ENCODE measurements at regions not wholly inside any gene's neighbourhood (a gene's known extent, or its start where the extent isn't known, plus 50 kb on each side); places are given as distances from the start of the nearest gene placed in this dataset.

GRCh38 chr5:18099261-18099660, 465.0 kb downstream of the TAF11L14 start:
- H3K4me2 ChIP-seq (ENCODE audit: insufficient read depth in 1 of 2, low read depth in 2 of 2, low read length in 2 of 2), result no peak overlapping the region; a peak in 1 of 4 replicates
- TF ChIP-seq EZH2 (IDR thresholded peaks at IDR 0.05; ENCODE audit: low read depth, low read length, severe bottlenecking), result no peak
- TF ChIP-seq SAP30 (IDR thresholded peaks at IDR 0.05; ENCODE audit: insufficient read depth, insufficient replicate concordance, low read length), result no peak
- TF ChIP-seq, protein P1, sequence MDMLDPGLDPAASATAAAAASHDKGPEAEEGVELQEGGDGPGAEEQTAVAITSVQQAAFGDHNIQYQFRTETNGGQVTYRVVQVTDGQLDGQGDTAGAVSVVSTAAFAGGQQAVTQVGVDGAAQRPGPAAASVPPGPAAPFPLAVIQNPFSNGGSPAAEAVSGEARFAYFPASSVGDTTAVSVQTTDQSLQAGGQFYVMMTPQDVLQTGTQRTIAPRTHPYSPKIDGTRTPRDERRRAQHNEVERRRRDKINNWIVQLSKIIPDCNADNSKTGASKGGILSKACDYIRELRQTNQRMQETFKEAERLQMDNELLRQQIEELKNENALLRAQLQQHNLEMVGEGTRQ (IDR thresholded peaks at IDR 0.05; ENCODE audit: low read length), result no peak
- no peak for TF ChIP-seq CBX8 (IDR thresholded peaks at IDR 0.05; ENCODE audit: borderline replicate concordance, low read depth, low read length)
- TF ChIP-seq PHF8 (conservative IDR thresholded peaks at IDR 0.05; ENCODE audit: low read depth, low read length), result no peak
- TF ChIP-seq EP300 (IDR thresholded peaks at IDR 0.05; ENCODE audit: borderline replicate concordance in 1 of 2, low read depth in 2 of 2, low read length in 2 of 2), result no peak
- TF ChIP-seq ATF2 (IDR thresholded peaks at IDR 0.05; ENCODE audit: low read length), result no peak
- no peak for TF ChIP-seq TAF1 (IDR thresholded peaks at IDR 0.05; ENCODE audit: low read depth, low read length)
- TF ChIP-seq CREB1 (IDR thresholded peaks at IDR 0.05), result no peak
- no peak for TF ChIP-seq EGR1 (IDR thresholded peaks at IDR 0.05; ENCODE audit: borderline replicate concordance, low read depth, low read length)
- no peak for TF ChIP-seq CHD1 (IDR thresholded peaks at IDR 0.05; ENCODE audit: low read depth, low read length)
- TF ChIP-seq BRCA1 (IDR thresholded peaks at IDR 0.05; ENCODE audit: low read depth, low read length), result no peak

More at GRCh38 chr5:18099261-18099660, 465.0 kb downstream of the TAF11L14 start:
- no peak for DNase-seq (ENCODE audit: low read depth in 1 of 2, low spot score in 2 of 2)
- no peaks in the 10 kb centered on the region for H3K79me2 ChIP-seq (ENCODE audit: control insufficient read depth in 1 of 2, insufficient read depth in 2 of 2, low read length in 2 of 2)
- no peak overlapping the region for H3K23ac ChIP-seq (ENCODE audit: insufficient read length)
- no peaks in the 10 kb centered on the region for H3K9me3 ChIP-seq (ENCODE audit: insufficient read depth in 2 of 2, low read depth in 1 of 2, low read length in 1 of 2)
- no peak overlapping the region for H3K56ac ChIP-seq (replicated peaks; ENCODE audit: insufficient read length, low read depth, low read length)
- H2BK20ac ChIP-seq (ENCODE audit: low read length), result no peak overlapping the region
- H2BK12ac ChIP-seq (ENCODE audit: low read depth, low read length), result no peak overlapping the region
- ChIA-PET POLR2A (ENCODE audit: partially characterized antibody) (no interaction called here), CTCF (ENCODE audit: partially characterized antibody) (no interaction called here)
- no peak overlapping the region for H3K27ac ChIP-seq (ENCODE audit: low read depth, low read length)
- no peak overlapping the region for H2BK5ac ChIP-seq (ENCODE audit: low read depth, low read length)
- no peaks in the 10 kb centered on the region for H3K27me3 ChIP-seq (replicated peaks in 1 of 4; ENCODE audit: control insufficient read depth in 3 of 4, extremely low read depth in 1 of 4, insufficient read depth in 3 of 4, low read length in 3 of 4)
- H3K36me3 ChIP-seq (ENCODE audit: control insufficient read depth in 2 of 4, insufficient read depth in 4 of 4, low read length in 3 of 4), result no peaks in the 10 kb centered on the region
- H3K9ac ChIP-seq (replicated peaks in 1 of 4; ENCODE audit: extremely low read depth in 1 of 4, low read depth in 3 of 4, low read length in 3 of 4), result no peak overlapping the region
- no peak overlapping the region for H4K91ac ChIP-seq (replicated peaks; ENCODE audit: insufficient read length, low read length)
- no peak overlapping the region for H3K14ac ChIP-seq (ENCODE audit: insufficient read length)
- no peaks in the 10 kb centered on the region for H4K20me1 ChIP-seq (replicated peaks in 1 of 2; ENCODE audit: control insufficient read depth in 1 of 2, insufficient read depth in 2 of 2, low read length in 2 of 2)
- no peaks in the 10 kb centered on the region; the same call in 1 of the 2 replicates for H3K23me2 ChIP-seq (ENCODE audit: low read depth, low read length)
- 60% methylated on average over 2 of the region's 2 CpGs; no CpG with 5 or more reads in 1 of the 2 experiments for WGBS, 2 experiments (ENCODE audit: extremely low coverage in 1 of 2, insufficient coverage in 1 of 2, insufficient read length in 1 of 2, insufficient replicate concordance in 2 of 2, low coverage in 1 of 2, low lambda C conversion rate in 2 of 2, missing lambda C conversion rate in 1 of 2)
- H3K4me1 ChIP-seq (replicated peaks in 1 of 4; ENCODE audit: control insufficient read depth in 3 of 4, insufficient read depth in 4 of 4, low read length in 3 of 4), result peaks cover 0 to 4% (median under 1%) of the 10 kb centered on the region in 4 experiments; a peak in 1 of 7 replicates
- FAIRE-seq, result no peak
- H2AK5ac ChIP-seq (ENCODE audit: low read depth, low read length), result no peak overlapping the region
- no peak overlapping the region for H2BK120ac ChIP-seq (replicated peaks; ENCODE audit: low read depth, low read length)
- H3K4me3 ChIP-seq (ENCODE audit: extremely low read depth in 1 of 4, insufficient read depth in 2 of 4, low read depth in 3 of 4, low read length in 4 of 4), result no peak overlapping the region
- H4K5ac ChIP-seq (ENCODE audit: insufficient read length, low read depth, low read length), result no peak overlapping the region
- H4K8ac ChIP-seq (ENCODE audit: extremely low read depth, insufficient read depth, low read length), result no peak overlapping the region
- H2AFZ ChIP-seq (ENCODE audit: low read length), result no peak overlapping the region
- no peak overlapping the region for H3K18ac ChIP-seq (ENCODE audit: extremely low read depth, low read length)
- H3K79me1 ChIP-seq (ENCODE audit: low read depth, low read length), result no peaks in the 10 kb centered on the region
- H3K4ac ChIP-seq (replicated peaks; ENCODE audit: insufficient read length, low read depth, low read length), result no peak overlapping the region
- H2BK15ac ChIP-seq (ENCODE audit: low read length), result no peak overlapping the region

Measured in H1 (cell line).